Vagina (tissue), 2 donors: ENCODE measurements at regions not wholly inside any gene's neighbourhood (a gene's known extent, or its start where the extent isn't known, plus 50 kb on each side); places are given as distances from the start of the nearest gene placed in this dataset.

ENCODE experiments used
- CTCF ChIP-seq, 3 experiments: fragments of 450-650 bp in 2 of 3; fragments of 200-600 bp in 1 of 3; sonication (generic) in 1 of 3; IDR thresholded peaks; one replicate each; pipeline ENCODE4 v1.5.1; 2017 to 2019; ENCODE audit warnings: antibody characterized with exemption in 3 of 3, mild to moderate bottlenecking in 2 of 3, moderate library complexity in 2 of 3
- POLR2AphosphoS5 ChIP-seq, 2 donors: sonication (generic); formaldehyde crosslinking; IDR thresholded peaks; one replicate each; pipeline ENCODE4 v1.9.0; 2017; ENCODE audit warnings: antibody characterized with exemption in 2 of 2, mild to moderate bottlenecking in 2 of 2, low read depth in 1 of 2; ENCODE audit not compliant: insufficient read depth in 1 of 2

GRCh38 chr9:105158898-105159297, 85.6 kb upstream of the SLC44A1 start:
- TF ChIP-seq CTCF (IDR thresholded peaks at IDR 0.05) (no peak), POLR2AphosphoS5 (IDR thresholded peaks at IDR 0.05; ENCODE audit: insufficient read depth in 1 of 2, low read depth in 1 of 2) (no peak)
